ENCODE measurements at regions not wholly inside any gene's neighbourhood (a gene's known extent, or its start where the extent isn't known, plus 50 kb on each side); places are given as distances from the start of the nearest gene placed in this dataset.
A peak's percentile ranks its signal among the peaks of the same experiment; 100 is the strongest.

- H3K27me3 ChIP-seq: no peaks in the 10 kb centered on the region
- TF ChIP-seq CTCF (IDR thresholded peaks at IDR 0.05): no peak
- no peak overlapping the region for H3K27ac ChIP-seq
- no peak overlapping the region for H3K4me3 ChIP-seq
- H3K36me3 ChIP-seq: no peaks in the 10 kb centered on the region
- no peaks in the 10 kb centered on the region for H3K4me1 ChIP-seq
- no peaks in the 10 kb centered on the region for H3K9me3 ChIP-seq
- DNase-seq (ENCODE audit: low spot score): no peak
Observed at GRCh38 chr4:24680746-24681448, 96.5 kb upstream of the DHX15 start.

GRCh38 chr4:24683116-24683515, 98.8 kb upstream of the DHX15 start:
- no peak overlapping the region for H3K27ac ChIP-seq
- no peaks in the 10 kb centered on the region for H3K9me3 ChIP-seq
- no peaks in the 10 kb centered on the region for H3K4me1 ChIP-seq
- H3K27me3 ChIP-seq: no peaks in the 10 kb centered on the region
- H3K36me3 ChIP-seq: no peaks in the 10 kb centered on the region
- DNase-seq (ENCODE audit: low spot score): no peak
- TF ChIP-seq CTCF (IDR thresholded peaks at IDR 0.05): peak in 1 of 2 donors; percentile 40
- no peak overlapping the region for H3K4me3 ChIP-seq

GRCh38 chr4:24686866-24687692, 102.7 kb upstream of the DHX15 start:
- Histone ChIP-seq H3K4me3 (no peak overlapping the region), H3K27me3 (no peaks in the 10 kb centered on the region), H3K4me1 (no peaks in the 10 kb centered on the region), H3K9me3 (no peaks in the 10 kb centered on the region), H3K27ac (no peak overlapping the region), H3K36me3 (no peaks in the 10 kb centered on the region)
- no peak for DNase-seq (ENCODE audit: low spot score)
- peak in 1 of 2 donors; percentile 60 for TF ChIP-seq CTCF (IDR thresholded peaks at IDR 0.05)

GRCh38 chr4:24688453-24688852, 104.1 kb upstream of the DHX15 start:
- Histone ChIP-seq H3K4me1 (no peaks in the 10 kb centered on the region), H3K27me3 (no peaks in the 10 kb centered on the region), H3K4me3 (no peak overlapping the region), H3K9me3 (peaks cover 0 to 4% of the 10 kb centered on the region in 2 donors), H3K36me3 (no peaks in the 10 kb centered on the region), H3K27ac (no peak overlapping the region)
- no peak for DNase-seq (ENCODE audit: low spot score)
- no peak for TF ChIP-seq CTCF (IDR thresholded peaks at IDR 0.05)

GRCh38 chr4:24689212-24689611, 104.9 kb upstream of the DHX15 start:
- H3K4me3 ChIP-seq: no peak overlapping the region
- no peaks in the 10 kb centered on the region for H3K4me1 ChIP-seq
- no peak overlapping the region for H3K27ac ChIP-seq
- TF ChIP-seq CTCF (IDR thresholded peaks at IDR 0.05): no peak
- H3K27me3 ChIP-seq: no peaks in the 10 kb centered on the region
- H3K9me3 ChIP-seq: peaks cover 0 to 4% of the 10 kb centered on the region in 2 donors
- DNase-seq (ENCODE audit: low spot score): no peak
- H3K36me3 ChIP-seq: no peaks in the 10 kb centered on the region
